Activated naive CD8-positive, alpha-beta T cell (primary cell): ENCODE measurements at regions not wholly inside any gene's neighbourhood (a gene's known extent, or its start where the extent isn't known, plus 50 kb on each side); places are given as distances from the start of the nearest gene placed in this dataset.

Experiments
- H3K27ac Mint-ChIP-seq: one replicate; pipeline ENCODE4 v1.8.0; 2021; ENCODE audit warnings: mixed read lengths
- H3K27me3 Mint-ChIP-seq: one replicate; pipeline ENCODE4 v1.8.0; 2021; ENCODE audit warnings: mixed read lengths
- H3K36me3 Mint-ChIP-seq: one replicate; pipeline ENCODE4 v1.8.0; 2021; ENCODE audit warnings: mixed read lengths
- H3K4me1 Mint-ChIP-seq: one replicate; pipeline ENCODE4 v1.8.0; 2021; ENCODE audit warnings: low read depth, mixed read lengths
- H3K4me3 Mint-ChIP-seq: one replicate; pipeline ENCODE4 v1.8.0; 2021; ENCODE audit warnings: mild to moderate bottlenecking, mixed read lengths
- H3K9me3 Mint-ChIP-seq: one replicate; pipeline ENCODE4 v1.8.0; 2021; ENCODE audit warnings: low read depth, mixed read lengths

DNA sequence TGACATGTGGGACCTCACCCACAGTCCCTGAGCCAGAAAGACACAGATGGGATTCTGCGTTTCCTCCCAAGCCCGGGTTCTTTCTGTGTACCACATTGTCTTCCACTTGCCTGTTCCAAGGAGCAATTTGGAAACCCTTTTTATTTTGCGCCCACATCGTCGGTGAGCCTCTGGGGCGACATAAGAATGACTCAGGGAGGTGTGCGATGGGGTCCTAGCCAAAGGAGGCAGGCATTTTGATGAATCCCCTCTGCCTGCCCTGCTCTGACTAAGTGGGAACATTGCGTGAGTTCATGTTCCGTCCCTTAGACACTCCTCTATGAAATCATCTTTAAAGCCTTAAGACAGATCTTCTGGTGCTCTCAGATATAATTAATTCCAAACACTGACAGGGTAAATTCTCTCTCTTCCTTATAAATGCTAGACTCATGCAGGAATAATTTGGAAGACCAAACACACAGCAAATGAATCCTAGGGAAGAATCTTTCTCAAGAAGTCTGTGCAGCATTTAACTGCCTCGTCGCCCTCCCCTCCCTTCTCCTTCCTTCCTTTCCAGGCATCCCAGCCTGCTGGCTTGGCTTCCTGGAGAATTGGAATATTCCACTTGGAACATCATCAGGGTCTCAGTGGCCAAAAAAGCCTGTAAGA, 52.7 kb upstream of the FOXF1 start:
- H3K4me3 Mint-ChIP-seq = no peak overlapping the region
- no peak overlapping the region for H3K27ac Mint-ChIP-seq
- no peaks in the 10 kb centered on the region for H3K4me1 Mint-ChIP-seq
- peaks cover 7% of the 10 kb centered on the region for H3K9me3 Mint-ChIP-seq
- H3K27me3 Mint-ChIP-seq = peaks cover 23% of the 10 kb centered on the region
- no peaks in the 10 kb centered on the region for H3K36me3 Mint-ChIP-seq

DNA sequence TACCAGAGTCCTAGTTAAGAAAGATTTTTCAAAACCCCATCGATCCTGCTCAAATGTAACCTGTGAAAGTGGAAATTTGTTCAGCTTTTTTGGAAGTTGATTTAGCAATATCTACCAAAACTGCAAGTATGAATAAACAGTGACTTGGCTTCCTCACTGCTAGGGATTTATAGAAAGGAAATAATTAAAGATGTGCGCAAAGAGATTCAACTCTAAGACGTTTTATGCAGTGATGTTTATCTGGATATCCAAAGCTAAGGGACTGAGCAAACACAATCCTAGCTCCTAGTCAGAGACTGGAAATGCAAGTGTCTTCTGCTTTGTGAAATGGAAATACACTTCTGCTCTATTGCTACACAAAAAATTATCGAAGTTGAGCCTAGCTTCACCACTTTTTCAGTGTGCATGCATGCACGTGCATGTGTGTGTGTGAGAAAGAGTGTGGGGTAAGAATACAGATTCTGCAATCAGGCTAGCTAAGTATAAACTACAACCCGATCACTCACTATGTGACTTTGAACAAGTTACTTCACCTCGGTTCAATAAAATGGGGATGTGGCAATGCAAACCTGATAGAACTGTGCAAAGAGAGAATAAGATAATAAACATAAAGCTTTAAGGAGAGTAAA, 52.1 kb upstream of the FOXF1 start:
- H3K4me1 Mint-ChIP-seq = no peaks in the 10 kb centered on the region
- peaks cover 7% of the 10 kb centered on the region for H3K9me3 Mint-ChIP-seq

DNA sequence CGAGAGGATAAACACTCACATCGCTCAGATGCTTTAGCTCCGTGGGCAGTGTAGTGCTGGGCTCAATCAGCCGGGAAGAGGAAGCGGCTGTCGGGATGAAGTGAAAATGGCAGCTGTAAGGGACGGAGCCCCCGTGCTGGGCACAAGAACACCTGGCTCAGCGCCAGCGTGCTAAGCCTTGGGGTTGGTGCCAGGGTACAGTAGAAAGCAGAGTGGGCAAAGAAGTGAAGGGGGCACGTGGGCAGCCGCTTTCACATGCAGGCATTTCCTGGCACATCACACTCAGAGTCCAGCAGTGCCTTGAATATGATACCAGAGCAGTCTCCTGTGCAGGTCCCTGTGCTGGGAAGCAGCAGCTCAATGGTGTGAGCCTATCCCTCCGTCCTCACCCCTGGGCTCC, 51.1 kb upstream of the FOXF1 start:
- Mint-ChIP-seq H3K36me3 (no peaks in the 10 kb centered on the region), H3K9me3 (peaks cover 13% of the 10 kb centered on the region), H3K27ac (no peak overlapping the region), H3K4me3 (no peak overlapping the region), H3K27me3 (peaks cover 23% of the 10 kb centered on the region), H3K4me1 (no peaks in the 10 kb centered on the region)

More for the DNA sequence above, 52.1 kb upstream of the FOXF1 start:
- Mint-ChIP-seq H3K27me3 (peaks cover 23% of the 10 kb centered on the region), H3K36me3 (no peaks in the 10 kb centered on the region), H3K27ac (no peak overlapping the region), H3K4me3 (no peak overlapping the region)
